ENCODE measurements at regions not wholly inside any gene's neighbourhood (a gene's known extent, or its start where the extent isn't known, plus 50 kb on each side); places are given as distances from the start of the nearest gene placed in this dataset.
A peak's percentile ranks its signal among the peaks of the same experiment; 100 is the strongest.

DNA sequence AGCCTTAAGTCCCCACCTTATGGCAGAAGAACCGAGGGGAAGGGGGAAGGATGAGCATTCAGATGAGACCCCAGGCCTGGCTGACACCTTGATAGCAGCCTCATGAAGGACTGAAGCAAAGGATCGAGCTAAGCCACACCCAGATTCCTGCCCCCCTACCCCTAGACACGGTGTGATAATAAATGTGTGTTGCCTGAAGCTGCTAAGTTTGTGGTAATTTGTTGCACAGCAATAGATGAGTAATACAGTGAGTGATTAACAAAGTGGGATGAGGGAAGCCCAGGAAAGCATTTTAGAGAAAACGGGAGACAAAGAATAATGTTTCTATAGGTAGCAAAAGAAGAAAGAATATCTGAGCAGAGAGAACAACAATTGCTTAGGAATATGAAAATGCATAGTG is 404.2 kb downstream of the MID1IP1 start:
- Histone ChIP-seq H3K4me3 (ENCODE audit: low read length) (no peak overlapping the region), H3K9me3 (ENCODE audit: control insufficient read depth, low read depth, low read length) (peaks cover 3% of the 10 kb centered on the region), H3K36me3 (ENCODE audit: control insufficient read depth, insufficient read depth, low read length) (no peaks in the 10 kb centered on the region), H3K27me3 (ENCODE audit: control insufficient read depth, insufficient read depth, low read length) (no peaks in the 10 kb centered on the region), H3K4me1 (ENCODE audit: control insufficient read depth, insufficient read depth, low read length) (peaks cover 54% of the 10 kb centered on the region), H3K27ac (ENCODE audit: low read length) (peak overlapping the region; percentile 61)
- WGBS (ENCODE audit: insufficient coverage, low lambda C conversion rate) = no CpG with 5 or more reads among the region's 4 CpGs
- DNase-seq = no peak

DNA sequence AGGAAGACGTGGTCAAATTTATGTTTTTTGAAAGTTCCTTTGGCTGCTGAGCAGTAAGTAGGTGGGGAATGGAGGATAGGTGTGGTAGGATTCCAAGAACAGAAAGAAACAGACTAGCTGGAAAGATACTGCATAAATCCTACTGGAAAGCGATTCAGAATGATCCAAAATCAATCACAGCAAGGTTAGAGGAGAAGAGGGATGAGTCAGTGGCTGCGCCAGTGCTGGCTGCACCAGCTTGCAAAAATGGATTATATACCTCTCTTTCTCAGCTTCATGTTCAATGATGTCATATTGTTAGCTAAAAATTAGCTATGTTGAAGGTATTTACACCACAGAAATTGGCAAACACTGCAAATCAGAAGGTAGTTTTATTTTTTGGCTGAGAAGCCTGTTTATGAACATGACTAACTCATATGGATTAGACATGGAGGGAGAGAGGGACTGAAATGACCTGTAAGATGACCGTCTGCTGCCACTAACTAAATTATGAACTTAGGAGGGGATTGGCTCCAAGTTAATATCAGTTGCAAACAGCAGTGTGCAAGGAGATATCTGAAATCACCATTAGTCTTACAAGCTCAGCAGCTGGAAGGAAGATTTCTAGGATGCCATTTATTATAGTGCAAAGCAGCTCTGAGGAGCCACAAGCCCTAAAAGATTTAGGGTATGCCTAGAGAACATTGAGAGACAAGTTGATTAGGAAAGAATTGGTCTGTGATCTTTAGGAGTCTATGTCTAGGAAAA is 405.3 kb downstream of the MID1IP1 start:
- peaks cover 50% of the 10 kb centered on the region for H3K4me1 ChIP-seq (ENCODE audit: control insufficient read depth, insufficient read depth, low read length)
- peak overlapping the region; percentile 52 for H3K27ac ChIP-seq (ENCODE audit: low read length)
- H3K36me3 ChIP-seq (ENCODE audit: control insufficient read depth, insufficient read depth, low read length) = no peaks in the 10 kb centered on the region
- WGBS (ENCODE audit: insufficient coverage, low lambda C conversion rate) = no CpG with 5 or more reads among the region's 4 CpGs
- DNase-seq = no peak
- no peaks in the 10 kb centered on the region for H3K27me3 ChIP-seq (ENCODE audit: control insufficient read depth, insufficient read depth, low read length)
- H3K9me3 ChIP-seq (ENCODE audit: control insufficient read depth, low read depth, low read length) = peaks cover 3% of the 10 kb centered on the region
- no peak overlapping the region for H3K4me3 ChIP-seq (ENCODE audit: low read length)

GRCh38 chrX:39211501-39211900 is 410.2 kb downstream of the MID1IP1 start:
- H3K27ac ChIP-seq (ENCODE audit: low read length) = no peak overlapping the region
- no CpG with 5 or more reads among the region's 1 CpG for WGBS (ENCODE audit: insufficient coverage, low lambda C conversion rate)
- DNase-seq = no peak
- no peaks in the 10 kb centered on the region for H3K27me3 ChIP-seq (ENCODE audit: control insufficient read depth, insufficient read depth, low read length)
- no peaks in the 10 kb centered on the region for H3K36me3 ChIP-seq (ENCODE audit: control insufficient read depth, insufficient read depth, low read length)
- peaks cover 13% of the 10 kb centered on the region for H3K4me1 ChIP-seq (ENCODE audit: control insufficient read depth, insufficient read depth, low read length)
- no peak overlapping the region for H3K4me3 ChIP-seq (ENCODE audit: low read length)
- H3K9me3 ChIP-seq (ENCODE audit: control insufficient read depth, low read depth, low read length) = no peaks in the 10 kb centered on the region

DNA sequence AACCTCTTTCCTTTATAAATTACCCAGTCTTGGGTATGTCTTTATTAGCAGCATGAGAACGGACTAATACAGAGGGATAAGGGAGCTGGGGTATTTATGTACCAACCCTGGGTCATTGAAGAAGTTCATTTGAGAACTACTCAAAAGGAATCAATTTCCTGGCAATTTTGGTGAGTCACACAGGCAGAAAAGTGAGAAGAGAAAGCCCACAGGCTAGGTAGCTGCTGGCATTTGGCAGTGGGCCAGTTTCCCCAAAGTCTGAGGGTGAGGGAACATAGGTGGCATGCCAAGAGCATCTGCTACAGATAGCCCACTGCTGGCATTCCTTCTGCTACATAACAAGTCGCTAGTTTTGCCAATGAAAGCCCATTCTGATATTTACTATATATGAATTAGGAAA is 411.2 kb downstream of the MID1IP1 start:
- H3K9me3 ChIP-seq (ENCODE audit: control insufficient read depth, low read depth, low read length) = no peaks in the 10 kb centered on the region
- no peaks in the 10 kb centered on the region for H3K36me3 ChIP-seq (ENCODE audit: control insufficient read depth, insufficient read depth, low read length)
- no peaks in the 10 kb centered on the region for H3K27me3 ChIP-seq (ENCODE audit: control insufficient read depth, insufficient read depth, low read length)
- H3K4me3 ChIP-seq (ENCODE audit: low read length) = no peak overlapping the region
- H3K27ac ChIP-seq (ENCODE audit: low read length) = no peak overlapping the region
- DNase-seq = no peak
- WGBS (ENCODE audit: insufficient coverage, low lambda C conversion rate) = no CpG with 5 or more reads among the region's 2 CpGs
- H3K4me1 ChIP-seq (ENCODE audit: control insufficient read depth, insufficient read depth, low read length) = peaks cover 10% of the 10 kb centered on the region

DNA sequence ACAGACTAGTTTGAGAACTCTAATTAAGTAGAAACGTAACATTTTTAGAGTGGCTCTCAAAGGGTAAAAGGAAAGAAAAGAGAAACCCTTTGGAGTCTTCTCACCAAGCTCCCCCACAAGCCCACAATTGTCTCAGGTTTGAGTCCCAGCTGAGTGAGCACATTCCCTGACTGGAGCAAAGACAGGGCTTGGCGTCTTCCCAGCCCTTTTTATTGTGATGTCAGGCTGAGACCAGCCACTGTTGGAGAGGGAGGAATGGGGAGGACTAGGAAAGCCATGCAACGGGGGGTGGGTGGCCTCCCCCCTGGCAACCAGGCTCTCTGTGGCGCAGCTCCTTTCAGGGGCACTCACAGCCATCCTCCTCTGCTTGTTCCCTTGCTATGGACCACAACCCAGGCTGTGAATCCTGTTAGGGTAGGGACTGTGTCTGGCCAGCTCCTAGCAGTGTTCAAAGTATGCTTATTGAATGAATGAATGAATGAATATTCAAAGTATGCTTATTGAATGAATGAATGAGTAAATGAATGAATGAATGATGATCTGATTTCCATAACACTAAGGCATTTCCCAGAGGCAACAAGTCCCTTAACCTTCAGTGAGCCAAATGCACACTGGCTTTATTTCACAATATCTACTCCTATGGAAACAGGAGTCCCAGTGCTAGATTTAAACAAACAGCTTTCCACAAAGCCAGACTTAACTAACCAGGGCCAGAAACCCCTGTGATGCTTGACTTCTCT is 413.3 kb downstream of the MID1IP1 start:
- Histone ChIP-seq H3K27ac (ENCODE audit: low read length) (no peak overlapping the region), H3K4me1 (ENCODE audit: control insufficient read depth, insufficient read depth, low read length) (peaks cover 11% of the 10 kb centered on the region), H3K4me3 (ENCODE audit: low read length) (no peak overlapping the region), H3K36me3 (ENCODE audit: control insufficient read depth, insufficient read depth, low read length) (no peaks in the 10 kb centered on the region), H3K27me3 (ENCODE audit: control insufficient read depth, insufficient read depth, low read length) (no peaks in the 10 kb centered on the region), H3K9me3 (ENCODE audit: control insufficient read depth, low read depth, low read length) (no peaks in the 10 kb centered on the region)
- no CpG with 5 or more reads among the region's 4 CpGs for WGBS (ENCODE audit: insufficient coverage, low lambda C conversion rate)
- DNase-seq = no peak

DNA sequence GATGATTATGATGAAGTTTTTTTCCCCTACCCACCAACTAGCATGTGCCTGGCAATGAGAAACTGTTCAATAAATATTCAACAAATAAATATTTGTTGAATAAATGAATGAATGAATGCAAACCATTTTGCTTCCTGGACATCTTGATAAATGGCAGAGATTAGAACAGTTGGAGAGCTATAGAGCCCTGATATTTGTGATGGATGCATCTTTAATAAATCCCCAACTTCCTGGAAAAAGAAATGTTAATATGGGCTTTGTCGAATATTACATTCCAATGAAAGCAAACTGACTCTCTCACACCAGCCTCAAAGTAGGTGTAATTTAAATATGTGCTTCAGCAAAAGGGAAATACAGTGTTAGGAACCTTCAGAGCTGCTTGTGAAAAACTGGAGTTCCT is 419.7 kb downstream of the MID1IP1 start:
- no peak overlapping the region for H3K27ac ChIP-seq (ENCODE audit: low read length)
- WGBS (ENCODE audit: insufficient coverage, low lambda C conversion rate) = no CpG with 5 or more reads among the region's 1 CpG
- H3K27me3 ChIP-seq (ENCODE audit: control insufficient read depth, insufficient read depth, low read length) = no peaks in the 10 kb centered on the region
- no peak overlapping the region for H3K4me3 ChIP-seq (ENCODE audit: low read length)
- H3K9me3 ChIP-seq (ENCODE audit: control insufficient read depth, low read depth, low read length) = no peaks in the 10 kb centered on the region
- no peak for DNase-seq
- H3K4me1 ChIP-seq (ENCODE audit: control insufficient read depth, insufficient read depth, low read length) = peaks cover 20% of the 10 kb centered on the region
- no peaks in the 10 kb centered on the region for H3K36me3 ChIP-seq (ENCODE audit: control insufficient read depth, insufficient read depth, low read length)

GRCh38 chrX:39222346-39223113 is 421.3 kb downstream of the MID1IP1 start:
- no peaks in the 10 kb centered on the region for H3K27me3 ChIP-seq (ENCODE audit: control insufficient read depth, insufficient read depth, low read length)
- H3K27ac ChIP-seq (ENCODE audit: low read length) = no peak overlapping the region
- H3K4me3 ChIP-seq (ENCODE audit: low read length) = no peak overlapping the region
- WGBS (ENCODE audit: insufficient coverage, low lambda C conversion rate) = no CpG with 5 or more reads among the region's 4 CpGs
- no peaks in the 10 kb centered on the region for H3K36me3 ChIP-seq (ENCODE audit: control insufficient read depth, insufficient read depth, low read length)
- peaks cover 27% of the 10 kb centered on the region for H3K4me1 ChIP-seq (ENCODE audit: control insufficient read depth, insufficient read depth, low read length)
- DNase-seq = no peak
- no peaks in the 10 kb centered on the region for H3K9me3 ChIP-seq (ENCODE audit: control insufficient read depth, low read depth, low read length)

DNA sequence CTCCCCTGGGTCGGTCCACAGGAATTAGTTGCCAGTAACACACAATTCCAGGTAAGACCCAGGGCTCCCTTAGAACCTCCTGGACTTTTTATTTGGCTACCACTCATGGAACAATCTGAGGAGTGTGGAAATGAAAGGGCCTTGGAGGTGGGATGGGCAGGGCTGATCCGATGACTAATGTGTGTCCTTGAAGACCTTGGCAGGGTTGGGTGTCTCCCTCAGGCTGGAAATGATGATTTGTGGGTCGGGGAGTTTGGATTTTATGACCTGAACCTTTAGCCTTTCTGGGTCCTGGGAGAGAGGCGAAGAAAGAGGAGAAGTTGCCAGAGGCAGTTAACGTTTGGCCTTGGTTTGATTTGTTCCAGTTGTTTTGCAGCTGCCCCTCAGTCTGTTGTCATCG is 425.0 kb downstream of the MID1IP1 start:
- peak overlapping the region; percentile 21 for H3K27ac ChIP-seq (ENCODE audit: low read length)
- H3K4me1 ChIP-seq (ENCODE audit: control insufficient read depth, insufficient read depth, low read length) = peaks cover 14% of the 10 kb centered on the region
- peak; percentile 36 to 59 for DNase-seq
- H3K9me3 ChIP-seq (ENCODE audit: control insufficient read depth, low read depth, low read length) = no peaks in the 10 kb centered on the region
- H3K36me3 ChIP-seq (ENCODE audit: control insufficient read depth, insufficient read depth, low read length) = no peaks in the 10 kb centered on the region
- no CpG with 5 or more reads among the region's 6 CpGs for WGBS (ENCODE audit: insufficient coverage, low lambda C conversion rate)
- H3K27me3 ChIP-seq (ENCODE audit: control insufficient read depth, insufficient read depth, low read length) = no peaks in the 10 kb centered on the region
- H3K4me3 ChIP-seq (ENCODE audit: low read length) = no peak overlapping the region

DNA sequence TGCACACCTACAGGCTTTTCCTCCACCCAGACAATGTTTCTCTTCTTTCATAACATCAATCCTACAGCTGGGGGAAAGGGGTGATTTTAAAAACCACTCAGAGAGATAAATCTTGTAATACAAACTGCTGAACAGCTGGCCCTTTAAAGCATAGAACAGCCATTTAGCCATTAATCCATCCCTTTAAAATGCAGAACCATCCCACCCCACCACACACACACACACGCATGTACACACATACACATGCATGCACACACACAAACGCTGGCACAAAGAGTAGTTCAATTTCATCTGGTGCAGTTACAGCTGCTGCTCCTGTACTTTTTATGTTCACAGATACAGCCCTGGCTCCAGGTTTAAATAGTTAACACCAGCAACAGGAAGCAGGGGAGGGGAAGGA is 426.1 kb downstream of the MID1IP1 start:
- DNase-seq = no peak
- WGBS (ENCODE audit: insufficient coverage, low lambda C conversion rate) = no CpG with 5 or more reads among the region's 2 CpGs
- Histone ChIP-seq H3K36me3 (ENCODE audit: control insufficient read depth, insufficient read depth, low read length) (no peaks in the 10 kb centered on the region), H3K4me1 (ENCODE audit: control insufficient read depth, insufficient read depth, low read length) (peaks cover 14% of the 10 kb centered on the region), H3K27ac (ENCODE audit: low read length) (no peak overlapping the region), H3K4me3 (ENCODE audit: low read length) (no peak overlapping the region), H3K27me3 (ENCODE audit: control insufficient read depth, insufficient read depth, low read length) (no peaks in the 10 kb centered on the region), H3K9me3 (ENCODE audit: control insufficient read depth, low read depth, low read length) (no peaks in the 10 kb centered on the region)

GRCh38 chrX:39238006-39238405 is 436.7 kb downstream of the MID1IP1 start:
- WGBS (ENCODE audit: insufficient coverage, low lambda C conversion rate) = no CpG with 5 or more reads among the region's 7 CpGs
- no peak for DNase-seq

More at GRCh38 chrX:39238006-39238405, 436.7 kb downstream of the MID1IP1 start:
- H3K4me3 ChIP-seq (ENCODE audit: low read length) = no peak overlapping the region
- no peaks in the 10 kb centered on the region for H3K27me3 ChIP-seq (ENCODE audit: control insufficient read depth, insufficient read depth, low read length)
- peaks cover 5% of the 10 kb centered on the region for H3K4me1 ChIP-seq (ENCODE audit: control insufficient read depth, insufficient read depth, low read length)
- no peaks in the 10 kb centered on the region for H3K36me3 ChIP-seq (ENCODE audit: control insufficient read depth, insufficient read depth, low read length)
- H3K27ac ChIP-seq (ENCODE audit: low read length) = no peak overlapping the region
- no peaks in the 10 kb centered on the region for H3K9me3 ChIP-seq (ENCODE audit: control insufficient read depth, low read depth, low read length)
